GM12878 (cell line): ENCODE measurements at regions not wholly inside any gene's neighbourhood (a gene's known extent, or its start where the extent isn't known, plus 50 kb on each side); places are given as distances from the start of the nearest gene placed in this dataset.

Source experiments
- ATAC-seq: fragments of 200-7000 bp; cut with Tn5 transposase; 3 replicates; pipeline ENCODE4 v1.9.1; 2020; ENCODE audit warnings: mild to moderate bottlenecking, moderate library complexity
- BruUV-seq: library from RNA; stranded (reverse); fragments of 400-500 nt; replicated peaks from 2 replicates; lab custom pipeline; 2021; lab: Mats Ljungman, UMichigan
- CTCF ChIA-PET: fragments of 300-600 bp; sonication (Branson Sonifier 250); formaldehyde crosslinking; extraction: SDS; loops from one replicate; lab custom pipeline; 2021; ENCODE audit warnings: inconsistent platforms; lab: Yijun Ruan, JAX
- POLR2A ChIA-PET: fragments of 350-600 bp; formaldehyde crosslinking; extraction: SDS; loops from one replicate; lab custom pipeline; 2021; ENCODE audit warnings: inconsistent platforms; lab: Charles Lee
- RAD21 ChIA-PET: fragments of 300-600 bp; sonication (Branson Sonifier 250); formaldehyde crosslinking; loops from one replicate; lab custom pipeline; 2023; ENCODE audit warnings: antibody characterized with exemption; ENCODE audit not compliant: unreplicated experiment; lab: Charles Lee
- SMC1A ChIA-PET: fragments of 300-600 bp; sonication (Branson Sonifier 250); formaldehyde crosslinking; loops from one replicate; lab custom pipeline; 2023; ENCODE audit not compliant: unreplicated experiment, uncharacterized antibody; lab: Charles Lee
- DNase-seq: peaks from one replicate; pipeline ENCODE4 v3.0.0-alpha.2; 2011; ENCODE audit warnings: low read depth, low spot score
- FAIRE-seq: peaks from 3 replicates; lab custom pipeline; 2011; peaks lifted over from hg19 to GRCh38; lab: Jason Lieb, UNC
- H2AFZ ChIP-seq: 2 replicates; pipeline ENCODE4 v1.6.0; 2011; ENCODE audit warnings: low read depth, low read length, control low read depth; ENCODE audit not compliant: control insufficient read depth
- H3K27ac ChIP-seq: 2 replicates; pipeline ENCODE4 v1.5.1; 2011; ENCODE audit warnings: control low read depth; ENCODE audit not compliant: control insufficient read depth, insufficient read depth
- H3K27me3 ChIP-seq, 2 experiments: replicated peaks in 1 of 2; 2 replicates each; pipeline versions ENCODE4 v1.6.0 to v1.6.1; 2011; ENCODE audit warnings: low read length in 1 of 2; ENCODE audit not compliant: control insufficient read depth in 2 of 2, insufficient read depth in 2 of 2
- H3K36me3 ChIP-seq, 2 experiments: 2 replicates each; pipeline ENCODE4 v1.5.1; 2011; ENCODE audit warnings: low read length in 1 of 2; ENCODE audit not compliant: control insufficient read depth in 2 of 2, insufficient read depth in 2 of 2
- H3K4me1 ChIP-seq: 2 replicates; pipeline ENCODE4 v1.6.1; 2011; ENCODE audit warnings: mild to moderate bottlenecking, low read length, moderate library complexity, mixed read lengths; ENCODE audit not compliant: control insufficient read depth, insufficient read depth
- H3K4me2 ChIP-seq: 2 replicates; pipeline ENCODE4 v1.6.0; 2011; ENCODE audit warnings: control low read depth; ENCODE audit not compliant: control insufficient read depth, insufficient read depth
- H3K4me3 ChIP-seq: fragments of 200-600 bp; sonication (generic); 2 replicates; pipeline ENCODE4 v1.5.1; 2016
- H3K79me2 ChIP-seq: 2 replicates; pipeline ENCODE4 v1.6.0; 2011; ENCODE audit warnings: low read length; ENCODE audit not compliant: control insufficient read depth, insufficient read depth
- H3K9ac ChIP-seq: 2 replicates; pipeline ENCODE4 v1.8.0; 2011; ENCODE audit warnings: low read length, control low read depth, mixed read lengths; ENCODE audit not compliant: control insufficient read depth, insufficient read depth
- H3K9me3 ChIP-seq: replicated peaks from 3 replicates; pipeline ENCODE4 v1.5.1; 2011; ENCODE audit warnings: mild to moderate bottlenecking, low read length; ENCODE audit not compliant: control insufficient read depth, insufficient read depth
- H4K20me1 ChIP-seq: 2 replicates; pipeline ENCODE4 v1.6.0; 2011; ENCODE audit not compliant: control insufficient read depth, insufficient read depth
- CHD4 ChIP-seq: fragments of 200-600 bp; sonication (generic); IDR thresholded peaks from 2 replicates; pipeline ENCODE4 v1.6.1; 2016; ENCODE audit warnings: mild to moderate bottlenecking
- GATAD2B ChIP-seq: fragments of 450-650 bp; conservative IDR thresholded peaks from 2 replicates; pipeline ENCODE4 v1.6.1; 2017; ENCODE audit warnings: low read depth, mild to moderate bottlenecking, moderate library complexity
- SRF ChIP-seq, 2 experiments: IDR thresholded peaks; 2 replicates each; pipeline ENCODE4 v1.6.1; 2011; ENCODE audit warnings: low read depth in 2 of 2, low read length in 2 of 2, mild to moderate bottlenecking in 1 of 2, moderate library complexity in 1 of 2
- STAT3 ChIP-seq: IDR thresholded peaks from 2 replicates; pipeline ENCODE4 v1.6.1; 2011; ENCODE audit warnings: low read depth, low read length, improper control_type of control experiment
- YY1 ChIP-seq: IDR thresholded peaks from 2 replicates; pipeline ENCODE4 v1.6.1; 2011; ENCODE audit warnings: low read depth, mild to moderate bottlenecking, low read length
- ZBED1 ChIP-seq: IDR thresholded peaks from 2 replicates; pipeline ENCODE4 v1.6.1; 2016; ENCODE audit warnings: borderline replicate concordance
- ZNF207 ChIP-seq: fragments of 450-650 bp; IDR thresholded peaks from 2 replicates; pipeline ENCODE4 v1.6.1; 2014; ENCODE audit warnings: antibody characterized with exemption, mild to moderate bottlenecking, borderline replicate concordance
- WGBS: methylation state at CpG from one replicate; pipeline ENCODE4 v1.1.6; 2016; ENCODE audit warnings: low lambda C conversion rate; ENCODE audit not compliant: insufficient replicate concordance, insufficient coverage; ENCODE audit errors: missing lambda C conversion rate; 5-methylcytosine and 5-hydroxymethylcytosine counted together
- in situ Hi-C: fragments of 300-500 bp; cut with MboI; formaldehyde crosslinking; loops from 9 replicates; pipeline ENCODE4 v1.14.3; 2018; ENCODE audit warnings: mixed read lengths
- intact Hi-C: fragments of 100-400 bp; cut with micrococcal nuclease; formaldehyde crosslinking; loops from one replicate; pipeline ENCODE4 v1.14.2; 2022; ENCODE audit not compliant: unreplicated experiment
- TF ChIP-seq, protein P1 (sequence below): IDR thresholded peaks from 2 replicates; pipeline ENCODE4 v1.6.1; 2012; ENCODE audit warnings: low read depth, low read length, improper control_type of control experiment

- ChIA-PET SMC1A (interaction anchor here (0.8 to 1.9 kb wide), 3 partner anchors 7 to 51 kb away, joined by 3 to 7 read pairs (median 3); no protein-coding TSS in a partner anchor), CTCF (interaction anchor here (1.1 to 5.3 kb wide), 2 partner anchors 10 to 460 kb away, joined by 3 to 33 read pairs; no protein-coding TSS in a partner anchor), POLR2A (interaction anchor here (1.0 kb wide), 1 partner anchor 120 kb away, joined by 4 read pairs; no protein-coding TSS in a partner anchor), RAD21 (no interaction called here)
- TF ChIP-seq ZBED1 (no peak), ZNF207 (no peak), SRF (IDR thresholded peaks at IDR 0.05; ENCODE audit: low read depth in 2 of 2, low read length in 2 of 2) (no peak)
- no peaks in the 10 kb centered on the region; a peak in 1 of 4 replicates for H3K27me3 ChIP-seq
- no TSS peak for BruUV-seq
- ATAC-seq (no peak), FAIRE-seq (no peak), DNase-seq (no peak)
- no peaks in the 10 kb centered on the region for H3K36me3 ChIP-seq
- no peak overlapping the region for H3K4me2 ChIP-seq
- in situ Hi-C loops = no loop called here
- H2AFZ ChIP-seq = no peak overlapping the region
- no peaks in the 10 kb centered on the region; the same call in 1 of the 2 replicates for H4K20me1 ChIP-seq
- no peaks in the 10 kb centered on the region for H3K9me3 ChIP-seq
- intact Hi-C loops = no loop called here
- H3K4me3 ChIP-seq = no peak overlapping the region
- H3K79me2 ChIP-seq = no peaks in the 10 kb centered on the region
- H3K4me1 ChIP-seq = peaks cover 12% of the 10 kb centered on the region
- no peak overlapping the region for H3K27ac ChIP-seq
- WGBS = 46% methylated on average over 10 of the region's 11 CpGs
- no peak overlapping the region for H3K9ac ChIP-seq
These were observed 117.6 kb upstream of the RUNX3 start for GRCh38 chr1:25047506-25048240.

- WGBS = 20% methylated on average over 8 of the region's 8 CpGs
- no peak overlapping the region for H3K4me3 ChIP-seq
- ChIA-PET CTCF (interaction anchor here (0.7 to 5.3 kb wide), 4 partner anchors 9 to 196 kb away, joined by 3 to 33 read pairs (median 4); no protein-coding TSS in a partner anchor), SMC1A (interaction anchor here (1.0 to 1.9 kb wide), 4 partner anchors 9 to 55 kb away, joined by 3 to 7 read pairs (median 4); no protein-coding TSS in a partner anchor), POLR2A (interaction anchor here (0.6 kb wide), 1 partner anchor 1262 kb away, joined by 4 read pairs; no protein-coding TSS in a partner anchor), RAD21 (interaction anchor here (0.9 to 1.1 kb wide), 2 partner anchors 9 to 105 kb away, joined by 3 read pairs; no protein-coding TSS in a partner anchor)
- no peak for DNase-seq
- H3K36me3 ChIP-seq = no peaks in the 10 kb centered on the region
- H3K79me2 ChIP-seq = no peaks in the 10 kb centered on the region
- FAIRE-seq = no peak
- peak; percentile 61; the same call in 2 of the 3 replicates for ATAC-seq
- H3K27ac ChIP-seq = no peak overlapping the region
- intact Hi-C loops = no loop called here
- no peak overlapping the region for H2AFZ ChIP-seq
- no peak for TF ChIP-seq STAT3
- no peak for TF ChIP-seq CHD4
- peak; percentile 40; the same call in 1 of the 2 replicates for TF ChIP-seq YY1
- TF ChIP-seq, protein P1, sequence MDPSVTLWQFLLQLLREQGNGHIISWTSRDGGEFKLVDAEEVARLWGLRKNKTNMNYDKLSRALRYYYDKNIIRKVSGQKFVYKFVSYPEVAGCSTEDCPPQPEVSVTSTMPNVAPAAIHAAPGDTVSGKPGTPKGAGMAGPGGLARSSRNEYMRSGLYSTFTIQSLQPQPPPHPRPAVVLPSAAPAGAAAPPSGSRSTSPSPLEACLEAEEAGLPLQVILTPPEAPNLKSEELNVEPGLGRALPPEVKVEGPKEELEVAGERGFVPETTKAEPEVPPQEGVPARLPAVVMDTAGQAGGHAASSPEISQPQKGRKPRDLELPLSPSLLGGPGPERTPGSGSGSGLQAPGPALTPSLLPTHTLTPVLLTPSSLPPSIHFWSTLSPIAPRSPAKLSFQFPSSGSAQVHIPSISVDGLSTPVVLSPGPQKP = no peak
- no peak for TF ChIP-seq SRF (IDR thresholded peaks at IDR 0.05; ENCODE audit: low read depth in 2 of 2, low read length in 2 of 2)
- TF ChIP-seq GATAD2B = no peak
- BruUV-seq = no TSS peak
- in situ Hi-C loops = no loop called here
- peaks cover 12% of the 10 kb centered on the region for H3K4me1 ChIP-seq
- H3K4me2 ChIP-seq = 0 out of 2 replicates have a peak overlapping the region, but pooled peaks have one; percentile 14
- no peak overlapping the region; the same call in 1 of the 2 replicates for H3K9ac ChIP-seq
- no peaks in the 10 kb centered on the region; the same call in 1 of the 2 replicates for H4K20me1 ChIP-seq
- no peaks in the 10 kb centered on the region for H3K27me3 ChIP-seq
- H3K9me3 ChIP-seq = no peaks in the 10 kb centered on the region
These were observed 116.1 kb upstream of the RUNX3 start for GRCh38 chr1:25046194-25046532.
